ENCODE measurements at regions not wholly inside any gene's neighbourhood (a gene's known extent, or its start where the extent isn't known, plus 50 kb on each side); places are given as distances from the start of the nearest gene placed in this dataset.

DNA sequence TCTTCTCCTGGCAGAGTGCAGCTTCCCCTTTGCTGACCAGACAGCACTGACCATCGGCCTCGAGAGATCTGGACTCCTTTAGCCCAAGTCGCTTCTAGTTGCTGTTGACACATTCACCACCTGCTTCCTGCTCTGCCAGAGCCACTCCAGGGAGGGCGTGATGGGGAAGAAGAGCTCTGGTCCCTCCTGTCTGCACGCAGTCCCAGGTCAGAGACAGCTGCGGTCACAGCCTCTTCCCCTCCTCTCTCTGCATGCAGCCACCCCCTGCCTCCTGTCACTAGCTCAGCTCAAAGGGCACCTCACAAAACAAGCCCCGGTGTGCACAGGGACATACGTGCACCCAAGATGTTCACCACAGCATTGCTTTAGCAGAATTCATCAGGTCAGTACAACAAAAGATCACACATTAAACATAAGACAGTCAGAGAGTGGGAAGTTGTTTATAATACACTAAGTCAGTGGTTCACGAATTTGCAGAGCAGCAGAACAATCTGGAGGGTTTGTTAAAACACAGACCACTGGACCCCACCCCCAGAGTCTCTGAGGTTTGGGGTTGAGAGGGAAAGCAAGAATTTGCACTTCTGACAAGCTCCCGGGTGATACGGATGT is 132.9 kb downstream of the SYF2 start (continued):
- TF ChIP-seq, protein P1, sequence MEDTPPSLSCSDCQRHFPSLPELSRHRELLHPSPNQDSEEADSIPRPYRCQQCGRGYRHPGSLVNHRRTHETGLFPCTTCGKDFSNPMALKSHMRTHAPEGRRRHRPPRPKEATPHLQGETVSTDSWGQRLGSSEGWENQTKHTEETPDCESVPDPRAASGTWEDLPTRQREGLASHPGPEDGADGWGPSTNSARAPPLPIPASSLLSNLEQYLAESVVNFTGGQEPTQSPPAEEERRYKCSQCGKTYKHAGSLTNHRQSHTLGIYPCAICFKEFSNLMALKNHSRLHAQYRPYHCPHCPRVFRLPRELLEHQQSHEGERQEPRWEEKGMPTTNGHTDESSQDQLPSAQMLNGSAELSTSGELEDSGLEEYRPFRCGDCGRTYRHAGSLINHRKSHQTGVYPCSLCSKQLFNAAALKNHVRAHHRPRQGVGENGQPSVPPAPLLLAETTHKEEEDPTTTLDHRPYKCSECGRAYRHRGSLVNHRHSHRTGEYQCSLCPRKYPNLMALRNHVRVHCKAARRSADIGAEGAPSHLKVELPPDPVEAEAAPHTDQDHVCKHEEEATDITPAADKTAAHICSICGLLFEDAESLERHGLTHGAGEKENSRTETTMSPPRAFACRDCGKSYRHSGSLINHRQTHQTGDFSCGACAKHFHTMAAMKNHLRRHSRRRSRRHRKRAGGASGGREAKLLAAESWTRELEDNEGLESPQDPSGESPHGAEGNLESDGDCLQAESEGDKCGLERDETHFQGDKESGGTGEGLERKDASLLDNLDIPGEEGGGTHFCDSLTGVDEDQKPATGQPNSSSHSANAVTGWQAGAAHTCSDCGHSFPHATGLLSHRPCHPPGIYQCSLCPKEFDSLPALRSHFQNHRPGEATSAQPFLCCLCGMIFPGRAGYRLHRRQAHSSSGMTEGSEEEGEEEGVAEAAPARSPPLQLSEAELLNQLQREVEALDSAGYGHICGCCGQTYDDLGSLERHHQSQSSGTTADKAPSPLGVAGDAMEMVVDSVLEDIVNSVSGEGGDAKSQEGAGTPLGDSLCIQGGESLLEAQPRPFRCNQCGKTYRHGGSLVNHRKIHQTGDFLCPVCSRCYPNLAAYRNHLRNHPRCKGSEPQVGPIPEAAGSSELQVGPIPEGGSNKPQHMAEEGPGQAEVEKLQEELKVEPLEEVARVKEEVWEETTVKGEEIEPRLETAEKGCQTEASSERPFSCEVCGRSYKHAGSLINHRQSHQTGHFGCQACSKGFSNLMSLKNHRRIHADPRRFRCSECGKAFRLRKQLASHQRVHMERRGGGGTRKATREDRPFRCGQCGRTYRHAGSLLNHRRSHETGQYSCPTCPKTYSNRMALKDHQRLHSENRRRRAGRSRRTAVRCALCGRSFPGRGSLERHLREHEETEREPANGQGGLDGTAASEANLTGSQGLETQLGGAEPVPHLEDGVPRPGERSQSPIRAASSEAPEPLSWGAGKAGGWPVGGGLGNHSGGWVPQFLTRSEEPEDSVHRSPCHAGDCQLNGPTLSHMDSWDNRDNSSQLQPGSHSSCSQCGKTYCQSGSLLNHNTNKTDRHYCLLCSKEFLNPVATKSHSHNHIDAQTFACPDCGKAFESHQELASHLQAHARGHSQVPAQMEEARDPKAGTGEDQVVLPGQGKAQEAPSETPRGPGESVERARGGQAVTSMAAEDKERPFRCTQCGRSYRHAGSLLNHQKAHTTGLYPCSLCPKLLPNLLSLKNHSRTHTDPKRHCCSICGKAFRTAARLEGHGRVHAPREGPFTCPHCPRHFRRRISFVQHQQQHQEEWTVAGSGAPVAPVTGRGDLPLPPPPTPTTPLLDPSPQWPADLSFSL (CRISPR knock-in tag; IDR thresholded peaks at IDR 0.05) = no peak
- TF ChIP-seq ZNF143 (CRISPR knock-in tag; IDR thresholded peaks at IDR 0.05) (no peak), ZNF256 (CRISPR knock-in tag; conservative IDR thresholded peaks at IDR 0.05) (no peak), MAFF (IDR thresholded peaks at IDR 0.05; ENCODE audit: low read depth, low read length) (no peak), ZNF788 (CRISPR knock-in tag; IDR thresholded peaks at IDR 0.05; ENCODE audit: borderline replicate concordance) (no peak), IRF2 (CRISPR knock-in tag; IDR thresholded peaks at IDR 0.05) (no peak), ZNF737 (CRISPR knock-in tag; IDR thresholded peaks at IDR 0.05; ENCODE audit: borderline replicate concordance) (no peak), ZFP37 (CRISPR knock-in tag; IDR thresholded peaks at IDR 0.05; ENCODE audit: borderline replicate concordance) (no peak), ZNF619 (CRISPR knock-in tag; IDR thresholded peaks at IDR 0.05) (no peak), ELF1 (CRISPR knock-in tag; IDR thresholded peaks at IDR 0.05) (no peak), NFE2L1 (CRISPR knock-in tag; IDR thresholded peaks at IDR 0.05; ENCODE audit: borderline replicate concordance) (no peak), CAMTA2 (CRISPR knock-in tag; IDR thresholded peaks at IDR 0.05; ENCODE audit: borderline replicate concordance) (no peak), ZFP36L1 (CRISPR knock-in tag; IDR thresholded peaks at IDR 0.05) (no peak), MIER3 (CRISPR knock-in tag; IDR thresholded peaks at IDR 0.05; ENCODE audit: borderline replicate concordance) (no peak), PRMT3 (CRISPR knock-in tag; IDR thresholded peaks at IDR 0.05; ENCODE audit: borderline replicate concordance, low read depth) (no peak), MYPOP (CRISPR knock-in tag; IDR thresholded peaks at IDR 0.05) (no peak), ZNF547 (CRISPR knock-in tag; IDR thresholded peaks at IDR 0.05) (no peak), MLX (CRISPR knock-in tag; IDR thresholded peaks at IDR 0.05) (no peak), ZSCAN12 (CRISPR knock-in tag; IDR thresholded peaks at IDR 0.05) (no peak), RORA (CRISPR knock-in tag; IDR thresholded peaks at IDR 0.05) (no peak), MED8 (CRISPR knock-in tag; IDR thresholded peaks at IDR 0.05; ENCODE audit: insufficient replicate concordance) (no peak), KAT2B (IDR thresholded peaks at IDR 0.05; ENCODE audit: borderline replicate concordance, low read depth, low read length) (no peak)
- TF ChIP-seq, protein P2, sequence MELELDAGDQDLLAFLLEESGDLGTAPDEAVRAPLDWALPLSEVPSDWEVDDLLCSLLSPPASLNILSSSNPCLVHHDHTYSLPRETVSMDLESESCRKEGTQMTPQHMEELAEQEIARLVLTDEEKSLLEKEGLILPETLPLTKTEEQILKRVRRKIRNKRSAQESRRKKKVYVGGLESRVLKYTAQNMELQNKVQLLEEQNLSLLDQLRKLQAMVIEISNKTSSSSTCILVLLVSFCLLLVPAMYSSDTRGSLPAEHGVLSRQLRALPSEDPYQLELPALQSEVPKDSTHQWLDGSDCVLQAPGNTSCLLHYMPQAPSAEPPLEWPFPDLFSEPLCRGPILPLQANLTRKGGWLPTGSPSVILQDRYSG (CRISPR knock-in tag; IDR thresholded peaks at IDR 0.05) = no peak

All from HepG2 (cell line).